ENCODE measurements at regions not wholly inside any gene's neighbourhood (a gene's known extent, or its start where the extent isn't known, plus 50 kb on each side); places are given as distances from the start of the nearest gene placed in this dataset.

DNA sequence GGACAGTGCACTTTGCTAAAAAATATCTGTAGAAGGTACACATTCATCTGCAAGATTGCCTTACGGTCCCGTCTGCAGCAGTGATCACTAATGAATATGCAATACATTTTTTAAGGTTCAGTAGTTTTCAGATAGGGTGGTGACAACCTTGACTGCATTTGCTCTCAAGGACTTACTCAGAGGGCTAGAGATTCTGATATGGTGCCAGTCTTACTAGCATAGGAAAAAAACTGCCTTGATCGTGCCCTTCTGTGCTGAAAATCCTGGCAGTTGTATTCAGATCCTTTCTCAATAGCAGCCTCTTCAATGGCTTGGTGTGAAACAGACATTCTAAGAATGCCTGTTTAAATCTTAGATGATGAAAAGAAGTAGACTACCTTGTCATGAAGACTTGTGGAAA lies 411.9 kb upstream of the CCDC54 start:
- TF ChIP-seq, protein P1, sequence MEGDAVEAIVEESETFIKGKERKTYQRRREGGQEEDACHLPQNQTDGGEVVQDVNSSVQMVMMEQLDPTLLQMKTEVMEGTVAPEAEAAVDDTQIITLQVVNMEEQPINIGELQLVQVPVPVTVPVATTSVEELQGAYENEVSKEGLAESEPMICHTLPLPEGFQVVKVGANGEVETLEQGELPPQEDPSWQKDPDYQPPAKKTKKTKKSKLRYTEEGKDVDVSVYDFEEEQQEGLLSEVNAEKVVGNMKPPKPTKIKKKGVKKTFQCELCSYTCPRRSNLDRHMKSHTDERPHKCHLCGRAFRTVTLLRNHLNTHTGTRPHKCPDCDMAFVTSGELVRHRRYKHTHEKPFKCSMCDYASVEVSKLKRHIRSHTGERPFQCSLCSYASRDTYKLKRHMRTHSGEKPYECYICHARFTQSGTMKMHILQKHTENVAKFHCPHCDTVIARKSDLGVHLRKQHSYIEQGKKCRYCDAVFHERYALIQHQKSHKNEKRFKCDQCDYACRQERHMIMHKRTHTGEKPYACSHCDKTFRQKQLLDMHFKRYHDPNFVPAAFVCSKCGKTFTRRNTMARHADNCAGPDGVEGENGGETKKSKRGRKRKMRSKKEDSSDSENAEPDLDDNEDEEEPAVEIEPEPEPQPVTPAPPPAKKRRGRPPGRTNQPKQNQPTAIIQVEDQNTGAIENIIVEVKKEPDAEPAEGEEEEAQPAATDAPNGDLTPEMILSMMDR (conservative IDR thresholded peaks at IDR 0.05 in 1 of 2, IDR thresholded peaks at IDR 0.05 in 1 of 2; ENCODE audit: extremely low read depth in 1 of 2, insufficient read depth in 1 of 2, low read depth in 1 of 2, low read length in 2 of 2): no peak
- no peak for TF ChIP-seq EZH2 (IDR thresholded peaks at IDR 0.05; ENCODE audit: borderline replicate concordance, low read length)

Data from mammary epithelial cell (primary cell).